ENCODE measurements at regions not wholly inside any gene's neighbourhood (a gene's known extent, or its start where the extent isn't known, plus 50 kb on each side); places are given as distances from the start of the nearest gene placed in this dataset.

GRCh38 chr12:87169010-87169409 is 860.2 kb downstream of the C12orf50 start:
- TF ChIP-seq EZH2phosphoT487 (IDR thresholded peaks at IDR 0.05; ENCODE audit: borderline replicate concordance, low read length) = no peak
- TF ChIP-seq, protein P1, sequence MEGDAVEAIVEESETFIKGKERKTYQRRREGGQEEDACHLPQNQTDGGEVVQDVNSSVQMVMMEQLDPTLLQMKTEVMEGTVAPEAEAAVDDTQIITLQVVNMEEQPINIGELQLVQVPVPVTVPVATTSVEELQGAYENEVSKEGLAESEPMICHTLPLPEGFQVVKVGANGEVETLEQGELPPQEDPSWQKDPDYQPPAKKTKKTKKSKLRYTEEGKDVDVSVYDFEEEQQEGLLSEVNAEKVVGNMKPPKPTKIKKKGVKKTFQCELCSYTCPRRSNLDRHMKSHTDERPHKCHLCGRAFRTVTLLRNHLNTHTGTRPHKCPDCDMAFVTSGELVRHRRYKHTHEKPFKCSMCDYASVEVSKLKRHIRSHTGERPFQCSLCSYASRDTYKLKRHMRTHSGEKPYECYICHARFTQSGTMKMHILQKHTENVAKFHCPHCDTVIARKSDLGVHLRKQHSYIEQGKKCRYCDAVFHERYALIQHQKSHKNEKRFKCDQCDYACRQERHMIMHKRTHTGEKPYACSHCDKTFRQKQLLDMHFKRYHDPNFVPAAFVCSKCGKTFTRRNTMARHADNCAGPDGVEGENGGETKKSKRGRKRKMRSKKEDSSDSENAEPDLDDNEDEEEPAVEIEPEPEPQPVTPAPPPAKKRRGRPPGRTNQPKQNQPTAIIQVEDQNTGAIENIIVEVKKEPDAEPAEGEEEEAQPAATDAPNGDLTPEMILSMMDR (IDR thresholded peaks at IDR 0.05; ENCODE audit: low read depth, low read length, poor library complexity, severe bottlenecking) = no peak
- Histone ChIP-seq H3K4me2 (ENCODE audit: low read length) (no peak overlapping the region), H3K36me3 (ENCODE audit: control insufficient read depth, low read length) (no peaks in the 10 kb centered on the region)

GRCh38 chr12:87165733-87166375 is 863.3 kb downstream of the C12orf50 start:
- Histone ChIP-seq H3K4me1 (ENCODE audit: control insufficient read depth, low read length) (no peaks in the 10 kb centered on the region), H3K4me3 (ENCODE audit: low read length) (no peak overlapping the region), H3K79me2 (ENCODE audit: control insufficient read depth, low read length) (no peaks in the 10 kb centered on the region), H4K20me1 (ENCODE audit: control insufficient read depth, insufficient read depth, low read depth, low read length) (no peaks in the 10 kb centered on the region), H3K4me2 (ENCODE audit: low read length) (no peak overlapping the region), H3K27ac (ENCODE audit: low read depth, low read length) (no peak overlapping the region), H3K36me3 (ENCODE audit: control insufficient read depth, low read length) (no peaks in the 10 kb centered on the region), H3K9me2 (replicated peaks; ENCODE audit: control insufficient read depth, low read length) (no peaks in the 10 kb centered on the region), H3K9me3 (ENCODE audit: control insufficient read depth, insufficient read depth, low read length) (peaks cover 4% of the 10 kb centered on the region; the same call in 1 of the 2 replicates), H3F3A (ENCODE audit: control insufficient read depth, insufficient read depth) (no peaks in the 10 kb centered on the region), H3K27me3 (ENCODE audit: control insufficient read depth, low read length) (no peaks in the 10 kb centered on the region)
- TF ChIP-seq EZH2phosphoT487 (IDR thresholded peaks at IDR 0.05; ENCODE audit: borderline replicate concordance, low read length) = no peak
- TF ChIP-seq, protein P1 (IDR thresholded peaks at IDR 0.05; ENCODE audit: low read depth, low read length, poor library complexity, severe bottlenecking) = no peak

More at GRCh38 chr12:87169010-87169409, 860.2 kb downstream of the C12orf50 start:
- Histone ChIP-seq H3K27ac (ENCODE audit: low read depth, low read length) (no peak overlapping the region), H3K9me2 (replicated peaks; ENCODE audit: control insufficient read depth, low read length) (no peaks in the 10 kb centered on the region), H3K4me3 (ENCODE audit: low read length) (no peak overlapping the region), H3K9me3 (ENCODE audit: control insufficient read depth, insufficient read depth, low read length) (peaks cover 4% of the 10 kb centered on the region; the same call in 1 of the 2 replicates), H4K20me1 (ENCODE audit: control insufficient read depth, insufficient read depth, low read depth, low read length) (no peaks in the 10 kb centered on the region), H3F3A (ENCODE audit: control insufficient read depth, insufficient read depth) (no peaks in the 10 kb centered on the region), H3K27me3 (ENCODE audit: control insufficient read depth, low read length) (no peaks in the 10 kb centered on the region), H3K4me1 (ENCODE audit: control insufficient read depth, low read length) (no peaks in the 10 kb centered on the region), H3K79me2 (ENCODE audit: control insufficient read depth, low read length) (no peaks in the 10 kb centered on the region)

DNA sequence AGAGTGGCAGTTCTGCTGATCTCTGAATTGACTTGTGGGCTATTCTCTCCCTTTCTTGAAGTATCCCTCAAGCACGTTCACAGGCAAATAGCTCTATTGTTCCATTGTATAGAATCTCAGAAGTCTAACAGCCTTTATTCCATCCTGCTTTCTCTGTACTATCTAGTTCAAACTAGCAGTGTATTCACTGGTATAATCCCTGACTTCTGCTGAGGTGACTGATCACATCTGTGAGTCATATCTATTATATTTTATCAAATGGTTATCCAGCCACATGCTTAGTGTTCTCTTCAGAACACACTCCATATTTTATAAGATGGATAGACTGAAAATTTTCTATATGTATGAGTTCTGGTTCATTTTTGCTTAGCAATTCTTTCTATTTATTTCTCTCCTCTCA is 866.1 kb downstream of the C12orf50 start:
- Histone ChIP-seq H3K4me3 (ENCODE audit: low read length) (no peak overlapping the region), H3F3A (ENCODE audit: control insufficient read depth, insufficient read depth) (no peaks in the 10 kb centered on the region), H3K9me3 (ENCODE audit: control insufficient read depth, insufficient read depth, low read length) (peaks cover 4% of the 10 kb centered on the region; the same call in 1 of the 2 replicates), H3K27ac (ENCODE audit: low read depth, low read length) (no peak overlapping the region), H3K9me2 (replicated peaks; ENCODE audit: control insufficient read depth, low read length) (no peaks in the 10 kb centered on the region), H3K27me3 (ENCODE audit: control insufficient read depth, low read length) (no peaks in the 10 kb centered on the region), H4K20me1 (ENCODE audit: control insufficient read depth, insufficient read depth, low read depth, low read length) (no peaks in the 10 kb centered on the region), H3K4me1 (ENCODE audit: control insufficient read depth, low read length) (no peaks in the 10 kb centered on the region), H3K79me2 (ENCODE audit: control insufficient read depth, low read length) (no peaks in the 10 kb centered on the region), H3K4me2 (ENCODE audit: low read length) (no peak overlapping the region), H3K36me3 (ENCODE audit: control insufficient read depth, low read length) (no peaks in the 10 kb centered on the region)
- TF ChIP-seq, protein P1 (IDR thresholded peaks at IDR 0.05; ENCODE audit: low read depth, low read length, poor library complexity, severe bottlenecking) = no peak
- no peak for TF ChIP-seq EZH2phosphoT487 (IDR thresholded peaks at IDR 0.05; ENCODE audit: borderline replicate concordance, low read length)

Measured in DOHH2 (cell line).